OCI-LY1 (cell line): ENCODE measurements at regions not wholly inside any gene's neighbourhood (a gene's known extent, or its start where the extent isn't known, plus 50 kb on each side); places are given as distances from the start of the nearest gene placed in this dataset.
"Not testable (repeated sequence)": the region's sequence is repeated elsewhere in the genome, so short reads cannot be mapped to it uniquely, and the experiment has no call there.

Experiments used
- CTCF ChIP-seq: fragments of 200-600 bp; sonication (generic), shearing (Covaris generic); IDR thresholded peaks from 2 replicates; pipeline ENCODE4 v1.5.1; 2017; ENCODE audit warnings: mild to moderate bottlenecking, antibody characterized with exemption, low read length, moderate library complexity, mixed read lengths
- EZH2 ChIP-seq: fragments of 200-600 bp; sonication (generic), shearing (Covaris generic); IDR thresholded peaks from 2 replicates; pipeline ENCODE4 v1.8.0; 2017; ENCODE audit warnings: borderline replicate concordance, mixed run types, mild to moderate bottlenecking, antibody characterized with exemption, low read length, moderate library complexity, mixed read lengths

GRCh38 chrX:83442552-83442951 lies 65.5 kb upstream of the POU3F4 start:
- TF ChIP-seq CTCF, EZH2: not testable (repeated sequence)
